Activated CD8-positive, alpha-beta memory T cell treated with anti-CD3 and anti-CD28 coated beads, Interleukin-2, amount 50 U/mL, for 4 hours (primary cell): ENCODE measurements at regions not wholly inside any gene's neighbourhood (a gene's known extent, or its start where the extent isn't known, plus 50 kb on each side); places are given as distances from the start of the nearest gene placed in this dataset.

ENCODE experiments used
- DNase-seq: peaks from one replicate; pipeline ENCODE4 v3.0.0-alpha.2; 2020

DNA sequence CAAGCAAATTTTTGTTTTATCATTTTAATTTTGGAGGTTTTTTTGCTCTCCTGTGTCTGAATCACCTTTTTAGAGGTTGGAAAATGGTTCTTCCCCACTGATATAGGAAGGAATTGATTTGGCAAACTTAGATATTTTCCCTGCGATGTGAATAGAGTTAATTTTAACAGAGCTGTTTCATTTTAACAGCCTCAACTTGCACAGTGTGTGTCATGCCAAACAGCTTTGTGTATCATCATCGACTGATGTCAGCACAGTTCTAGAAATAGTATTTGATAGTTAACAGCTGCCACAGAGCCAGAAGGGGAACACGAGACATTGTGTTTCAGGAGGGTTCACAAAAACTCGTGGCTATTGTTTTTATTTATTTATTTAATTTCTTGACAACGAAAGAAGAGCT is 243.1 kb upstream of the FOXN3 start:
- DNase-seq, result no peak

DNA sequence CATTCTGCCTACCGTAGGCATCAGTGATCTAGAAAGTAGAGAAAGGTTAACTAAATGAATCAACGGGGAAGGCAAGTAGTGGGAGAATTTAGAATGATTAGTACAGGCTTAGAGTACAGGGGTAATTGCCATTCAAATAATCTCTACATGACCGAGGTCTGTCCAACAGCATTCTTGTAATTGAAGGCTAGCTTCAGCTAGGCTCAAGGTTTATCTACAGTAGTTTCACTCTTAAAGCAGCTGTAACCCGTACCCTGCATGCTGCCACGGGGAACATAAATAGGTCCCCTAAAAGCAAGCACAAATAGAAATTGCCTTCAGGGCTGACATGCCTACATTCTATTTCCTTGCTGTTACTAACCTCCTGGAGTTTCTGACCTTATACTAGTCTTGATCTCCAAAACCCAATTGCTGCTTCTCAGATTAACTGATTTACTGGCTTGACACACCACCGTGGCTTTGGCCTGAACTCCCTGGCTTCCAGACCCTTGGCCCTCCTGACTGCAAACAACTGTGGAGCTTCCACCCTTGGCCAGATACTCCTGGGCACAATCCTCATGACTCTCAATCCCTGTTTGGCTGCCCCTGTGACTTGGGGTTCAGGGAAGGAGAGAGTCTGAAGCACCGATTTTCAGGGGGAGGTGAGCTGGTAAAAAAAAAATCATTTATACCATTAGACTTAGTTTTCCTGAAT is 242.1 kb upstream of the FOXN3 start:
- no peak for DNase-seq

DNA sequence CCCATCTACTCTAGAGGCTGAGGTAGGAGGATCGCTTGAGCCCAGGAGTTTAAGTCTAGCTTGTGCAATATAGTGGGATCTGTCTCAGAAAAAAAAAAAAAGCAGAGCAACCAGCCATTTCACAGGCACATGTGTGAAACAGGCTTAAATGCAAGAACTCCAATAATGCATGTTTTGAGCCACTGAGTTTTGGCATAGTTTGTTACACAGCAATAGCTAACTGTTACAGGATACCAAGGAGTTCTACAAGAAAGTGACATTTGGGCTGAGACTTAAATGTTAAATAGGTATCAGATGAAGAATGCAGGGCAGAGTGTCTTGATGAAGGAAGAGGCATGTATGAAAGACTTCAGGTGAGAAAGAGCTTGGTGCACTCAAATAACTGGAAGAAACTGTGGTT is 240.0 kb upstream of the FOXN3 start:
- no peak for DNase-seq

DNA sequence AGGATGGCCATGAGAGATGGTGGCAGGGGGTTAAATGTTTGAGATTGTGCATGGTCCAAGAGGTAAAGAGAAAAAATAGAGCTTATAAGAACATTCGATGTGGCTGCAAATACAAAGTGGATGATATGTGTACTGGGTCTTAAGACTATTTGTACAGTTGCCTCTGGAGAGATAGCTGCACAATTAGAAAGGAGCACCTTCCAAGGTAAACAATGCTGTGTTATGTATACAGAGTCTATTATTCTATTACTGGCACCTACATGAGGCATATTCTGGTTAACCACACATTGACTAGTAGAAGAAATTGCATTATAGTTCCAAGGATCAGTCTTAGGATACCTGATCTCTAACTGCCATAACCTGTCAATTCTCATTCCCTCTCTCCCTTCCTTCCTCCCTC is 238.0 kb upstream of the FOXN3 start:
- DNase-seq, result no peak

DNA sequence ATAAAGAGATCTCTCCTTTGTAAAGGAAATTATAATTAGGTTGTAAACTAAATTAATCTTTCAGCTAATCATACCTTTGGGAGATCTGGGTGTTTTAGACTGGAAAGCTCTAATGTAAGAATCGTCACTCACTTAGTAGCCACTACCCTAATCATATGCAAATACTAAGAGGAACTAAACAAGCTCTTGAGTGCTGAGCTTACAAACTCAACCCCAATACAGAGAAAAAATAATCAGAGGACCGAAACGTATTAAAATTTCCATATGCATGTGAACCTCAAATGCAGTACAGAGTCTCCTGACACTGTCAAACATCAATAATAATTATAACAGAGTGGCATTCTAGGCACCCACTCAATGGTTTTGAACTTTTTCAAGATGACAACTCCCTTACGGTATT is 235.3 kb upstream of the FOXN3 start:
- no peak for DNase-seq

DNA sequence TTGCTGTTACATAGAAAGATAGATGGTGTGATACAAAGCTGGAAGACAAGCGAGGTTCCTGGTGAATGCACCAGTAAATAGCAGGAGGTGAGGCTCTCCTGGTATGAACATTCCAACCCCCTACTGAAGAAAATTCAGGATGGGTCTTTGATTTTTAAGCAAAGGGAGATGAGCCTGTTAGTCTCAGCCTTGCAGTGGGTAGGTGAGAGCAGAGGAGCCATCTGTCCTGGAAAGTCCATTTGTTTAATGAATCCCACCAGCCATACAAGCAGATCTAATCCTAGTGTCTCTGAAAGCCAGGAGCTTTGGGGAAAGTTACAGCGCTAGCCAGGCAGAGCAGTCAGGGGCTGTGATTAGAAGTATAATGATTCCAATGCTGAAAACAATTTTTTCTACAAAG is 234.8 kb upstream of the FOXN3 start:
- no peak for DNase-seq

DNA sequence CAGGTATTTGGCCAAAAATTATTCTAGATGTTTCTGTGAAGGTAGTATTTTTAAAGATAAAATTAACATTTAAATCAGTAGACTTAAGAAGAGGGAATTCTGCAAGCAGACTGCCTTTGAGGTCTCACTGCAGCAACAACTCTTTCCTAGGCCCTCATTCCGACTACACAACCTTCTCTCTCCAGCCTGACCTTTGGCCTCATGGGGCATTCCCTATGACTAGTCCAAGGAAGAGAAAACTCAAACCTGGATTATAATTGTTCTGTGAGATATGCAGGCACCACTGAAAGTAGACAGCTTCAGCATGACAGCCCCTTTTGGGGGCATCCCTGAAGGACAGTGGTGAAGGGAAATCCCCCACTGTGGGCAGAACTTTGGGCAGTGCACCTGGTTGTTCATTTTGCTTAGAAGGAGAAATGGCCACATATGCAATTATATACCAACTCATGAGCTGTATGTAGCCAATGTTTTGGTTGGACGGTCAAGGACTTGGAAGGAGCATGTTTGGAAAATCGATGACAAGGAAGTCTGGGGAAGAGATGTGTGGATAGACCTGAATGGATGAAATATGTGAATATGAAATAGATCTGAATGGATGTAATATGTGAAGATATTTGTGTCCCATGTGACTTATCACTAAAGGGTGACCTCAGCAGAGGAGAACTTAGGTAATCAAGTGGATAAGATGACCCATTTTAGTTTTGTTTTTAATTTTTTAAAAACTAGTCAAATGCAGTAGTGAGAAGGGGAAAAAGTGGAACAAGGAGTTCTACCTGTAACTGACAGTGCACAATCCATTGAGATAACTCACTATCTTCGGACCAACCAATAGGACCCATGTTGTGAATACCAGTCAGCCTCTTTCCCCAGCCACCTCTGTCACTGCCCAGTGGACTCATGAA is 233.3 kb upstream of the FOXN3 start:
- DNase-seq, result no peak

DNA sequence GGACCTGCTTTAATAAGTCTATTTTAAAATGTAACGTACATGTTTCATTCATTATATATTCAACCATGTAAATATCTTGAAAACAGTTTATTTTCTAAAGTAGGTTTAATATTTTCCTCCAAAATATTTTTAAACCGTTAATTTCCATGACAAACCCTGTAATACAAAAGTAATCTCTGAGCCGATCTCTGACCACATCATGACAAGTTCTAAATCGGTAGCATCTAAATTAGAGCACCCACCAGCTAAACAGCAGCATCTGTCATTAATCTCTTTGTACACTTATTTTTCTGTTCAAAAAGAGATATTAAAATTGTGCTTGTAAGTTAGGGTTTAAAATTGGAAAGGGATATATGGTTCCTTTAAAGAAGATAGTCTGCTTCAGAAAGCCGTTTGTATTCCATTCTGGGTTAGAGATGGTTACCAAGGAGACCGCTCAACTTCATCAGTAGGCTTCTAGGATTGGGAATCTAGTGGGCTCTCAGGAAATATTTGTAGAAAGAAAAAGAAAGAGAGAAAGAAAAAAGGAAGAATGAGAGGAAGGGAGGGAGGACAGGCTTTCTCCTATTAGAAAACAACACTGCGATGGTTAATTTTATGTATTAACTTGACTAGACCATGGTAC is 232.5 kb upstream of the FOXN3 start:
- DNase-seq, result no peak

DNA sequence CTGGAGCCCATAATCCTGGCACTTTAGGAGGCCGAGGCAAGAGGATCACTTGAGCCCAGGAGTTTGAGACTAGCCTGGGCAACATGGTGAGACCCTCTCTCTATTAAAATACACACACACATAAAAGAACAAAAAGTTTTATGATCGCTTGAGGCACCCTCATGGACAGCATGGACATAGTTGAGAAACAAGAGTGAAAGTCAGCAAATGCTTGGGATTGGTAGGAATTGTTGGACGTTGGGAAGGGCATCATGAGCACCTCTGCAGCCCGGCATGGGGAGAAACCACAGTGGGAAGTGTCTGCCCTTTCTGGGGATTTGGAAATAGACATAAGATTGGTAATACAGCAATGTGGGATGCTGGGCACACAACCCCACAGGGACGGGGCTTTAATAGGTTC is 231.9 kb upstream of the FOXN3 start:
- no peak for DNase-seq

DNA sequence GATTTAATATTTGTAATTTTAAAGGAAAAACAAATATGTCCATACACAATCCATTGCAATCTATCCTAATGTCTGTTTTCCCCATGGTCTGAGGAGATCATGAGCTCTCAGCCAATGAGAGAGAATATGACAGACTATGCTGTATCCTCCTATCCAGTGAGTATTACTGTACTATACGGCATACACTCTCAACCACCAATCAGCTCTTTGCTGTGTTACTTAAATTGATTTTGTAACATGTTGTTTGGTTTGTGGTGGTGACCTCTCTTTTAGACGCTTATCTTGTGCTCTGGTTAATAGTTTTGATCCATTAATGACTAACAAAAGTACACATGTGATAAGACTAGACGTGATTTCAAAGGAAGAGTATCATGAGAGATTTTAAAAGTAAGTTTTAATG is 231.5 kb upstream of the FOXN3 start:
- DNase-seq, result no peak

DNA sequence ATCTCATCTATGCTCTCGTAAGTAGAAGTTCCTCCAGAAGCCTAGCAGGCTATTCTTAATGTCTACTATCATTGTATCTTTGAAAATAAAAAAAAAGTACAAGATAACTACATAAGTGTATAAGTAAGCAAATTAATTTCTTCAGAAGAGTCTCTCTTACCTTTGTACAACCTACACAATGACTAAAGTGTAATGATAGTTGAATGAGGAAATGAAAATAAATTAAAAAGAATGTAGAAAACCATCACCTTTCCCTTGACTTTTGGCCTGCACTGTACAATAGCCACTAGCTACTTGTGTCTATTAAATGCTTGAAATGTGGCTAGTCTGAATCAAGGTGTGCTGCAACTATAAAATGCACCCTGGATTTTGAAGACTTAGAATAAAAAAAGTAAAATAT is 229.9 kb upstream of the FOXN3 start:
- no peak for DNase-seq

DNA sequence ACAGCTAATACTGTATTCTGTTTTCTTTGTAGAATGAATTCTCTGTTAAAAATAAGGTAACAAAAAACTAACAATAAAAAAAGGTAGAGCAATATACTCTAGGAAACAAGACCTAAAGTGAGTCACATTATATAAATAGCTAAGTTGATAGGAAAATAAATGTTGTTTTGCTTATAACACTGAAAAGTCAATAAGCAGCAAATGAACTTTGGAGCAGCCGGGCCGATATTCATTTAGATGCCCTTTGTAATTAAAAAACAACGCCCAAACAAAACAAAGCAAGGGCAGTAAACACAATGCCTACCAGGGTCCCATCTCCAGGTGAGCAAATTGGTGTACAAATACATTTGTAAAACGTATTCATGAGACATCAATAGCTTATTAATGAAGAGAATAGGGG is 227.6 kb upstream of the FOXN3 start:
- no peak for DNase-seq

DNA sequence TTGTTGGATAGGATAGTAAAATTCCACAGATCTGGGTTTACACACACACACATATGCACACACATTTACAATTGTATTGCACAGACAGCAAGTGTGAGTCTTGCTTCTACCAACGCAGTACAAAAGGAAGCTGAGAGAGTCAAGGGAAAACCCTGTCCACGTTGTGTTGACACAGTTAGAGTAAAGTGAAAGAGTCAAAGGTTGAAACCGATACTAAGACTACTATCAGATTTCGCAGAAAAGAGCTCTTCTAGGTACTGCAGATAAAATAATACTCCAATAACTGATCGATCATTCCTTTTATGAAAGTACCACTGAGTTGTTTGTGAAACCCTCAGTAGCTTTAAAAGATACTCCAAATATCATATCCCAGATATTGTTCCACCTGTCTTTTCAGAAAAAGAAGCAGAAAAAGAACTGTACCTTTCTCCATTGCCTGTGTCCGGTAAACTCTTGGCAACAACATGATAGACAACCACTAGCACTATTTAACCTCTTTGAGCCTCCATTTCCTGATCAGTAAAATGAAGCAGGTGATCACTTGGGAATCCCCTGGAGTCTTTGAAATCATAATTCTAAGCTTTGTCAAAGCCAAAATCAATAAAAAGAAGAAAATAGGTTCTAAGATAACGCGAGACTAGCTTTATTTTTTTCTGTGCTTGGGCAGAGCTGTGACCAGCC is 224.6 kb upstream of the FOXN3 start:
- no peak for DNase-seq

DNA sequence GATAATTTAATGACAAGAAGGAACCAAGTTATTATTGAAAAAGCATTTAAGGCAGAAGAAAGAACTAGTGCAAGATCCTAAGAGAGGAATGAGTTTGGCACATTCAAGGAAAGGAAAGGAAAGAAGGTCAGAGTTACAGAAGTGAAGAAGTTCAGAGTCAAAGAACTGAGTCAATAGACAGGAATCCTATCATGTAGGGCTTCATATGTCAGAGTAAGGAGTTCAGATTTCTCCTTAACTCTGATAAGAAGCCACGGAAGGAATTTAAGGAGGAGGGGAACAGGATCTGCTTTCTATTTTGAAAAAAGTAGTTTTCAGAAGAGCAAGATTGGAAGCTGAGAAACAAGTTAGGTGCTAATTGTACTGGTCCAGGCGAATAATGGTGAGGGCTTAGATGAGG is 223.1 kb upstream of the FOXN3 start:
- DNase-seq, result no peak

DNA sequence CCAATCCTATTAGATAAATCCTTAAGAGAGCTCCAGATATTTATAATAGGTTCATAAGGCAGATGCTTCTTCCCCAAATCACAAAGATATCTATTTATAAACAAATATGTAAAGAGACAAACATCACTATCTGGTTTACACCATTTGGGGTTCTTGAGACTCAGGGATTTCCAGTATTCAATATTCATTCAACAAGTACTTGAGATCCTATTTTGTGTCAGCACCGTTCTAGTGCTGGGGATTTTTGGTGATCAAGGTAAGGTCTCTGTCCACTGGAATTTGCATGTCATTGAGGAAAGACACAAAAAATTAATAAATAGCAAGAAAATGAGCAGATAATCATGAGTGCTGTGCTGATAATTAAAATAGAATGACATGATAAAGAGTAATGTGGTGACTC is 222.7 kb upstream of the FOXN3 start:
- no peak for DNase-seq

DNA sequence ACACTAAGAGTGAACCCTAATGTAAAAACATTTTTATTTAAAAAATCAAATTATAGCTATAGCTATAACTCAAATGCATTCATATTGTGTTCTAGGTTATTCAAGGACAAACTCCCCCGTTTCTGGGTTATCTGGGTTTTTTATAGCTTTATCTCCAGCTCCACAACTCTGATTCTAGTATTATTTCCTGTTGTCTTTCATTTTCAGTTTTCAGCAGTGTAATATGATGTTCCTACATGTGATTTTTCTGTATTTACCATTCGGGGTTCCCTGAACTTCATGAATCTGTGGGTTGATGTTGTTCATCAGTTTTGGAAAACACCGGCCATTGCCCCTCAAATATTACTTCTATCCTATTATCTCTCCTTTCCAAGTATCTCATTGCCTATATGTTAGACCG is 221.9 kb upstream of the FOXN3 start:
- DNase-seq, result no peak

DNA sequence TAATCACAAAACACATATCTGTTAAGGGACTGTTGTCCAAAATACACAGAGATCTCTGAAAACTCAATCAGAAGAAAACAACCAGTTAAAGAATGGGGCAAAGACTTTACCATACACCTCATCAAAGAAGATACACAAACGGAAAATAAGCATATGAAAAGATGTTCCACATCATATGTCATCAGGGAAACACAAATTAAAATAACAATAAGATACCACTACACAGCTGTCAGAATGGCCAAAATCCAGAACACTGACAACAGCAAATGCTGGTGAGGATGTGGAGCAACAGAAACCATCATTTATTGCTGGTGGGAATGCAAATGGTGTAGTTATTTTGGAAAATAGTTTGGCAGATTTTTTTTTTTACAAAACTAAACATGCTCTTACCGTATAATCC is 220.5 kb upstream of the FOXN3 start:
- no peak for DNase-seq

DNA sequence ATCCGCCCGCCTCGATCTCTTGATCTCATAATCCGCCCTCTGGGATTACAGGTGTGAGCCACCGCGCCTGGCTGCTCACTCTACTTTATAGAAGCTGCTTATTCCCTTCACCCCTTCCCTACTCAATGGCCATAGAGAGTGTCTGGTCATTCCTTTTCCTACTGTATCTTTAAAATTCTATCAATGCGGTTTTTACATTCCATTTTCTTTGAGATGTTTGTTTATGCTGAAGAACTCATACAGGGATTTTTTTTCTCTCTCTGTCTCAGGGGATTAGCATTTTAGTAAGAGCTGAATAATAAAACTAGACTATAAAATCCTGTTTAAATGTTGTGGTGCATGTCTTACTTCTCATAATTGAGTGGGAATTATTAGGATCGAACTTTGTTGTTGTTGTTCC is 218.6 kb upstream of the FOXN3 start:
- DNase-seq, result no peak

DNA sequence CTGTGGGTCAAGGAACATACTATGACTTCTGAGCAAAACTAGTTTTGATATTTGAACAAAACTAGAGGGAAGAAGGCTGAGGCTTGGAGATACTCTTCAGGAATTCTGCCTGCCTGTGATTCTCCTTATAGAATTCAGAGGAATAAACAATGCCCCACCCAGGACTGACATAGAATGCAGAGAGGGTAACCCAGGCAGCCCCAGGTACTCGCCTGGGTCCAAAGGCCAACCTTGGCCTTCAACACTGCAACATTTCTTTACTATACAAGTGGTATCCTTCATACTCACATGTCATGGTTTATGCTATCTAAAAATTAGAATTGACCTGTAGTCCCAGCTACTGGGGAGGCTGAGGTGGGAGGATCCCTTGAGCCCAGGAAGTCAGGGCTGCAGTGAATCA is 217.0 kb upstream of the FOXN3 start:
- DNase-seq, result no peak

DNA sequence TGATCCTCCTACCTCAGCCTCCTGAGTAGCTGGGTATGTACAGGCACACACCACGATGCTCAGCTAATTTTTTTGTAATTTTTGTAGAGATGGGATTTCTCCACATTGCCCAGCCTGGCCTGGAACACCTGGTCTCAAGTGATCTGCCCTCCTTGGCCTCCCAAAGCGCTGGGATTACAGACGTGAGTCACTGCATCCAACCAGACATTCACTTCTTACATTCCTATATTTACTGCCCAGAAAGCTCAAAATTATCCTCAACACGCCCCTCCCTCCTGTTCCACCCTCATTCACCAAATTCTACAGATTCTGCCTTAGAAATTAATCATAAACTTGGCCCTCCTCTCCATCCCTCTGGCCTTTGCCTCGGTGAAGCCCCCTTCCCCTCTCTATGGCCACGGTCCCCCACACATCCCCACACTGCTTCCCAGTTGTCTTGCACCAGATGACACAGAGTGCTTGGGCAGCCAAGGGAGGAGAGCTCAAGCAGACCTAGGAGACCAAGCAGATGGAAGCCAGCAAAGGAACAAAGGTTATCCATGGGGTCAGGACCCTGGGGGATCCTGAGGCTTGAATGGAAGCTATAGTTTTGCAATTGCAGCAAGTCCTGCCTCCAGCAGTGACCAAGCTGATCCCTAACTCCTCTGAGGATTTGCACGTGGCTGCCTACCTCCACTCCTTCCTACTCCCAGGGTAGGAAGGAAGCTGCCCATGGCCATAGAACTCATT is 213.2 kb upstream of the FOXN3 start:
- DNase-seq, result no peak

DNA sequence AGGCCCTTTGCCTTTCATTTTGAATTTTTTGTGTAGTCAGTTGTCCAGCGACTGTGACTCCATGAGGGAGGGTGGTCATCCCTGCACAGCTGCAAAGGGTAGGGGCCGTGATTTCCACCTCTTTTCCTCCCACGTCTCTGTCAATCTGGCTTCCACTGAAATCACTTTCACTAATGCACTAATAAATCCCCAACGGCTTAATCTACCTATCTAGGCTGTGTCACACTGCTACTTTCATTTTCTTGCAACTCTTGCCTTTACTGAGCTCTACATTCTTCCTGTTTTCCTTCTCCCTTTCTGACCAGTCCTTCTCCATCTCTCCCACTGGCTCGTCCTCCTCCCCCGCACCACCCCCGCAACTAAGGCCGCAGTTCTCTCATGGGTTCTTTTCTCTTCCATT is 212.3 kb upstream of the FOXN3 start:
- DNase-seq, result no peak

DNA sequence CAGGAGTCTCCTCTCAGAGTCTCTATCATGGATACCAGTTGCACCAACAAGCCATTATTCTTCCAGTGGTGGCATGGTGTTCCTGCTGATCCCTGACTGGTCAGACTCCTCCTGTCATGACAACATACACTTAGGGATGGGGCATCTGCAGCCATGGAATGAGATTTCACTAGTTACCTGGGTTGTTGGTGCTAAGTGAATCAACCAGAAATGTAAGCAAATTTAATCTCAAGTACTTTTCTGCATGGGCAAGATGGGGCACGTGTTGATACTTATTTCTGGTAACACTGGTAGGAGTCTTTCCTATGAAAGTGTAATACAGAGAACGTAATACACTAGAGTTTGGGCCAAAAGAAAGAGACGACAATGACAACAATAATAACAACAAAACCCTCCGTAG is 211.5 kb upstream of the FOXN3 start:
- no peak for DNase-seq

DNA sequence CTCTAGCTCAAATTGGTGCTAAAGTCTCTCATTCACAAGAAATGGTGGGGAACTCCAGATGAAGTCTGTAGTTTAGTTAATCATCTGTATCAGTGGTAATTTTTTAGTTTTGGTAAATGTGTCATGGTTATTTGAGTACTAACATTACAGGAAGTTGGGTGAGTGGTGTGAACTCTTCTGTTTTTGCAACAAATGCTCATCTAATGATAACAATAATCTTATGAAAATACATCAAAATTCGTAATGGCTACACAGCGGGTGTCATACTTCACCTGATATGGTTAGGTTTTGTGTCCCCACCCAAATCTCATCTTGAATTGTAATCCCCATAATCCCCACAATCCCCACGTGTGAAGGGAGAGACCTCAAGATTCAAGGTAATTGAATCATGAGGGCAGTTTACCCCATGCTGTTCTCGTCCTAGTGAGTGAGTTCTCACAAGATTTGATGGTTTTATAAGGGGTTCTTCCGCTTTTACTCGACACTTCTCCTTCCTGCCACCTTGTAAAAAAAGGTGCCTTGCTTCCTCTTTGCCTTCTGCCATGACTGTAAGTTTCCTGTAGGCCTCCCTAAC is 209.3 kb upstream of the FOXN3 start:
- DNase-seq, result no peak
